ENCODE measurements at regions not wholly inside any gene's neighbourhood (a gene's known extent, or its start where the extent isn't known, plus 50 kb on each side); places are given as distances from the start of the nearest gene placed in this dataset.

DNA sequence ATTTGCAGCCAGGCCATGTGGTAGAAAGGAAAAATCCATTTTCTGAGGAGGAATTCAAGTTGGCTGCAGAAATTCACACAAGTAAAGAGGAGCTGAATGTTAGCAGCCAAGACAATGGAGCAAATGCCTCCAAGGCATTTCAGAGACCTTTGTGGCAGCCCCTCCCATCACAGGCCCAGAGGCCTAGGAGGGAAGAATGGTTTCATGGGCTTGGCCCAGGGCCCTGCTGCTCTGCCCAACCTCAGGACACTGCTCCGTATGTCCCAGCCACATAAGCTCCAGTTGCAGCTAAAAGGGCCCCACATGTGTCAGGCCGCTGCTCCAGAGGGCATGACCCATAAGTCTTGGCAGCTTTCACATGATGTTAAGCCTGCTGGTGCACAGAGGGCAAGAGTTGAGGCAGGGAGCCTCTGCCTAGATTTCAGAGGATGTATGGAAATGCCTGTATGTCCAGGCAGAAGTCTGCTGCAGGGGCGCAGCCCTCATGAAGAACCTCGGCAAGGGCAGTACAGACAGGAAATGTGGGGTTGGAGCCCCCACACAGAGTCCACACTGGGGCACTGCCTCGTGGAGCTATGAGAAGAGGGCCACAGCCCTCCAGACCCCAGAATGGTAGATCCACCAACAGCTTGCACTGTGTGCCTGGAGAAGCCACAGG, 144.2 kb upstream of the EPB41L4A start:
- H4K20me1 ChIP-seq (ENCODE audit: insufficient read depth, poor library complexity, severe bottlenecking), result no peaks in the 10 kb centered on the region
- WGBS (ENCODE audit: low lambda C conversion rate, missing lambda C conversion rate), result 80% methylated on average over 5 of the region's 5 CpGs
- TF ChIP-seq EZH2phosphoT487 (IDR thresholded peaks at IDR 0.05; ENCODE audit: low read depth, severe bottlenecking, unreplicated experiment) (no peak), EZH2 (IDR thresholded peaks at IDR 0.05; ENCODE audit: borderline replicate concordance) (no peak)
- TF ChIP-seq, protein P1, sequence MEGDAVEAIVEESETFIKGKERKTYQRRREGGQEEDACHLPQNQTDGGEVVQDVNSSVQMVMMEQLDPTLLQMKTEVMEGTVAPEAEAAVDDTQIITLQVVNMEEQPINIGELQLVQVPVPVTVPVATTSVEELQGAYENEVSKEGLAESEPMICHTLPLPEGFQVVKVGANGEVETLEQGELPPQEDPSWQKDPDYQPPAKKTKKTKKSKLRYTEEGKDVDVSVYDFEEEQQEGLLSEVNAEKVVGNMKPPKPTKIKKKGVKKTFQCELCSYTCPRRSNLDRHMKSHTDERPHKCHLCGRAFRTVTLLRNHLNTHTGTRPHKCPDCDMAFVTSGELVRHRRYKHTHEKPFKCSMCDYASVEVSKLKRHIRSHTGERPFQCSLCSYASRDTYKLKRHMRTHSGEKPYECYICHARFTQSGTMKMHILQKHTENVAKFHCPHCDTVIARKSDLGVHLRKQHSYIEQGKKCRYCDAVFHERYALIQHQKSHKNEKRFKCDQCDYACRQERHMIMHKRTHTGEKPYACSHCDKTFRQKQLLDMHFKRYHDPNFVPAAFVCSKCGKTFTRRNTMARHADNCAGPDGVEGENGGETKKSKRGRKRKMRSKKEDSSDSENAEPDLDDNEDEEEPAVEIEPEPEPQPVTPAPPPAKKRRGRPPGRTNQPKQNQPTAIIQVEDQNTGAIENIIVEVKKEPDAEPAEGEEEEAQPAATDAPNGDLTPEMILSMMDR (IDR thresholded peaks at IDR 0.05; ENCODE audit: poor library complexity), result no peak

DNA sequence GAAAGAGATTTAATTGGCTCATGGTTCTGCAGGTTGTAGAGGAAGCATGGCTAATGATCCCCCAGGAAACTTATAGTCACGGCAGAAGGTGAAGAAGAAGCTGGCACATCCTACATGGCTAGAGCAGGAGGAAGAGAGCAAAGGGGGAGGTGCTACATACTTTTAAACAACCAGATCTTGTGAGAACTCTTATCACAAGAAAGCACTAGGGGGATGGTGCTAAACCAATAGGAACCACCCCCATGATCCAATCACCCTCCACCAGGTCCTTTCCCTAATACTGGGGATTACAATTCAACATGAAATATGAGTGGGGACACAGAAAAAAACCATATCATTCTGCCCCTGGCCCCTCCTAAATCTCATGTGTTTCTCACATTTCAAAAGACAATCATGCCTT, 147.2 kb upstream of the EPB41L4A start:
- TF ChIP-seq EZH2phosphoT487 (IDR thresholded peaks at IDR 0.05; ENCODE audit: low read depth, severe bottlenecking, unreplicated experiment), result no peak
- TF ChIP-seq EZH2 (IDR thresholded peaks at IDR 0.05; ENCODE audit: borderline replicate concordance), result no peak
- TF ChIP-seq, protein P1 (IDR thresholded peaks at IDR 0.05; ENCODE audit: poor library complexity), result no peak
- Histone ChIP-seq H3K27me3 (no peaks in the 10 kb centered on the region), H3K27ac (no peak overlapping the region), H3K4me1 (ENCODE audit: insufficient read depth) (no peaks in the 10 kb centered on the region), H3K9me2 (replicated peaks; ENCODE audit: insufficient read depth) (no peaks in the 10 kb centered on the region), H3K4me2 (no peak overlapping the region), H3K79me2 (no peaks in the 10 kb centered on the region), H3K4me3 (no peak overlapping the region), H3K9me3 (ENCODE audit: low read depth) (peaks cover 3% of the 10 kb centered on the region), H2AFZ (no peak overlapping the region), H4K20me1 (ENCODE audit: insufficient read depth, poor library complexity, severe bottlenecking) (no peaks in the 10 kb centered on the region), H3K36me3 (replicated peaks; ENCODE audit: insufficient read depth, low read depth) (no peaks in the 10 kb centered on the region)
- 92% methylated on average over 1 of the region's 1 CpG for WGBS (ENCODE audit: low lambda C conversion rate, missing lambda C conversion rate)
- no peak for DNase-seq (ENCODE audit: low spot score)

More for the DNA sequence above, 144.2 kb upstream of the EPB41L4A start:
- DNase-seq (ENCODE audit: low spot score), result no peak
- no peaks in the 10 kb centered on the region for H3K27me3 ChIP-seq
- no peaks in the 10 kb centered on the region for H3K4me1 ChIP-seq (ENCODE audit: insufficient read depth)
- H3K9me2 ChIP-seq (replicated peaks; ENCODE audit: insufficient read depth), result no peaks in the 10 kb centered on the region
- no peaks in the 10 kb centered on the region for H3K36me3 ChIP-seq (replicated peaks; ENCODE audit: insufficient read depth, low read depth)
- no peaks in the 10 kb centered on the region for H3K79me2 ChIP-seq
- no peak overlapping the region for H3K4me2 ChIP-seq
- peaks cover 3% of the 10 kb centered on the region for H3K9me3 ChIP-seq (ENCODE audit: low read depth)
- H2AFZ ChIP-seq, result no peak overlapping the region
- no peak overlapping the region for H3K4me3 ChIP-seq
- H3K27ac ChIP-seq, result no peak overlapping the region

DNA sequence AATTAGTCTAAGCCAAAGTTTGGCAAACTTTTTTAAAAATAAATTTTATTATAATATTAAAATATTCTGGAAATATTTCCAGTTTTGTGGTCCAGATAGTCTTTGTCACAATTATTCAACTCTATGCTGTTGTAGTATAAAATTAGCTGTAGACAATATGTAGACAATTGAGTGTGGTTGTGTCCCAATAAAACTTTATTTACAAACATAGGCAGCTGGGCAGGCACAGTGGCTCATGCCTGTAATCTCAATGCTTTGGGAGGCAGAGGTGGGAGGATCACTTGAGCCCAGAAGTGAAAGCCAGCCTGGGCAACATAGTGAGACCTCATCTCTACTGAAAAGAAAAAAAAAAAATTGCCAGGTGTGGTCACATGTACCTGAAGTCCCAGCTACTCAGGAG, 150.5 kb upstream of the EPB41L4A start:
- Histone ChIP-seq H3K36me3 (replicated peaks; ENCODE audit: insufficient read depth, low read depth) (no peaks in the 10 kb centered on the region), H3K4me1 (ENCODE audit: insufficient read depth) (no peaks in the 10 kb centered on the region), H3K79me2 (no peaks in the 10 kb centered on the region), H3K4me3 (no peak overlapping the region), H3K4me2 (no peak overlapping the region), H2AFZ (no peak overlapping the region), H4K20me1 (ENCODE audit: insufficient read depth, poor library complexity, severe bottlenecking) (no peaks in the 10 kb centered on the region), H3K27ac (no peak overlapping the region), H3K27me3 (no peaks in the 10 kb centered on the region), H3K9me3 (ENCODE audit: low read depth) (no peaks in the 10 kb centered on the region), H3K9me2 (replicated peaks; ENCODE audit: insufficient read depth) (no peaks in the 10 kb centered on the region)
- no peak for TF ChIP-seq EZH2 (IDR thresholded peaks at IDR 0.05; ENCODE audit: borderline replicate concordance)
- TF ChIP-seq, protein P1 (IDR thresholded peaks at IDR 0.05; ENCODE audit: poor library complexity), result no peak
- no peak for TF ChIP-seq EZH2phosphoT487 (IDR thresholded peaks at IDR 0.05; ENCODE audit: low read depth, severe bottlenecking, unreplicated experiment)
- DNase-seq (ENCODE audit: low spot score), result no peak
